Right atrium auricular region (tissue), 2 donors: ENCODE measurements at regions not wholly inside any gene's neighbourhood (a gene's known extent, or its start where the extent isn't known, plus 50 kb on each side); places are given as distances from the start of the nearest gene placed in this dataset.

Experiments
- DNase-seq: peaks from one replicate; pipeline ENCODE4 v3.0.0-alpha.2; 2019; ENCODE audit warnings: low spot score
- H3K27ac ChIP-seq, 2 donors: fragments of 200-600 bp; sonication (generic); 1 replicate in 1 of 2; 2 replicates in 1 of 2; pipeline ENCODE4 v1.5.1; 2016 to 2019
- H3K27me3 ChIP-seq, 2 donors: fragments of 200-600 bp; sonication (generic); one replicate each; pipeline versions ENCODE4 v1.5.1 to v1.6.0; 2017 to 2019
- H3K36me3 ChIP-seq: fragments of 200-600 bp; sonication (generic); one replicate; pipeline ENCODE4 v1.5.1; 2016
- H3K4me1 ChIP-seq, 2 donors: fragments of 200-600 bp; sonication (generic); one replicate each; pipeline versions ENCODE4 v1.5.1 to v1.6.0; 2017 to 2019
- H3K4me3 ChIP-seq, 2 donors: fragments of 200-600 bp; sonication (generic); 1 replicate in 1 of 2; 2 replicates in 1 of 2; pipeline ENCODE4 v1.5.1; 2017 to 2019; ENCODE audit warnings: mild to moderate bottlenecking in 1 of 2, moderate library complexity in 1 of 2
- H3K9me3 ChIP-seq, 2 donors: fragments of 200-600 bp; sonication (generic); one replicate each; pipeline ENCODE4 v1.5.1; 2019
- TF ChIP-seq, protein P1 (sequence below), 2 donors: fragments of 200-600 bp; sonication (generic); IDR thresholded peaks; one replicate each; pipeline ENCODE4 v1.5.1; 2019; ENCODE audit warnings: antibody characterized with exemption in 2 of 2

DNA sequence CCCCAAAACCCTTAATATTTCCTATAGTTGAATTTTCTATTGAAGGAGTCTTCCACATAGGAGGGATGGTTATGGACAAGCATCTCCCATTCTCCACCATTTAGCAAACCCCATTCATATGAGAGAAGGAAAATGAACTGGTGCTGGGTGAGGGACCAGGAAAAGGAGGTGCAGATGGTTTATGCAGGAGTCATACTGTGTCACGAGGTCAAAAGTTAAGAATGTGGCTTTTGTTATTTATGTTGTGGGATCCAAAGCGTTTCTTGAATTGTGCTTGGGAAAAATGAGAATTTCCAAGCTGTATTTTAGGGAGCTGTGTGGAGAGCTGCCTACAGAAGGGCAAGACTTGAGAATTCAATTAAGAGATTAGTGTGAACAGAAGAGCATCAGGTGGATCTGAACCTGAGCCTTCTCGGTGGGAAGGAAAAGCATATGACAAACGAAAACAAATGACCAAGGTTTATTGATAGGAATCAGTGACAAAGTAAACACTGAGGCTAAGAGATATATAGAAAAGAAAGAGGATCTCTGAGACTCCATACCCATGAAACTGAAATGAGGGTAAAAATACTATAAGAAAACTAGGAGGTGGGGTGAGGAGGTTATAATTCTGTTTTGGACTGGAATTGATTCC lies 473.3 kb upstream of the NR2F2 start:
- Histone ChIP-seq H3K9me3 (peaks cover 0 to 2% of the 10 kb centered on the region in 2 donors), H3K4me3 (no peak overlapping the region), H3K36me3 (no peaks in the 10 kb centered on the region), H3K4me1 (no peaks in the 10 kb centered on the region), H3K27me3 (no peaks in the 10 kb centered on the region), H3K27ac (peak overlapping the region; percentile 22 to 32)
- no peak for DNase-seq
- TF ChIP-seq, protein P1, sequence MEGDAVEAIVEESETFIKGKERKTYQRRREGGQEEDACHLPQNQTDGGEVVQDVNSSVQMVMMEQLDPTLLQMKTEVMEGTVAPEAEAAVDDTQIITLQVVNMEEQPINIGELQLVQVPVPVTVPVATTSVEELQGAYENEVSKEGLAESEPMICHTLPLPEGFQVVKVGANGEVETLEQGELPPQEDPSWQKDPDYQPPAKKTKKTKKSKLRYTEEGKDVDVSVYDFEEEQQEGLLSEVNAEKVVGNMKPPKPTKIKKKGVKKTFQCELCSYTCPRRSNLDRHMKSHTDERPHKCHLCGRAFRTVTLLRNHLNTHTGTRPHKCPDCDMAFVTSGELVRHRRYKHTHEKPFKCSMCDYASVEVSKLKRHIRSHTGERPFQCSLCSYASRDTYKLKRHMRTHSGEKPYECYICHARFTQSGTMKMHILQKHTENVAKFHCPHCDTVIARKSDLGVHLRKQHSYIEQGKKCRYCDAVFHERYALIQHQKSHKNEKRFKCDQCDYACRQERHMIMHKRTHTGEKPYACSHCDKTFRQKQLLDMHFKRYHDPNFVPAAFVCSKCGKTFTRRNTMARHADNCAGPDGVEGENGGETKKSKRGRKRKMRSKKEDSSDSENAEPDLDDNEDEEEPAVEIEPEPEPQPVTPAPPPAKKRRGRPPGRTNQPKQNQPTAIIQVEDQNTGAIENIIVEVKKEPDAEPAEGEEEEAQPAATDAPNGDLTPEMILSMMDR (IDR thresholded peaks at IDR 0.05): no peak

DNA sequence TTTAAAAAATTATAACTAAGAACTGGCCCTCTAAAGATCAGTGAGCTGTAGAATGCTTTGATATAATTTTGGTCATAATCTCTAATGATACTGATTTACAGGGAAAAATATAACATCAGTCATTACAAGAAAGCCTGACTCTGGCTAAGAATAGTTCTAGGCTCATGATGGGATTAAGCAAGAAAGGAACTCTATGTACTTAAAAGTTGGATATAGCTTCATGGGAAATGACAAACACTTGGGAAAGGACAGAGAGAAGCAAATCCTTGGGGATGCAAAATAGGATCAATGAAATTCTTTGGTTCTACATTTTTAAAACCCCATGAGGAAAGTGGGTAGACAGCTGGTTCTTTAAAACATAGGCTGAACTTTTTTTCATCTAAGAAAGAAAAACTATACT lies 472.7 kb upstream of the NR2F2 start:
- Histone ChIP-seq H3K27ac (peak overlapping the region; percentile 22 to 32), H3K9me3 (no peaks in the 10 kb centered on the region), H3K4me3 (no peak overlapping the region), H3K36me3 (no peaks in the 10 kb centered on the region), H3K4me1 (no peaks in the 10 kb centered on the region), H3K27me3 (no peaks in the 10 kb centered on the region)
- TF ChIP-seq, protein P1 (IDR thresholded peaks at IDR 0.05): no peak
- no peak for DNase-seq

DNA sequence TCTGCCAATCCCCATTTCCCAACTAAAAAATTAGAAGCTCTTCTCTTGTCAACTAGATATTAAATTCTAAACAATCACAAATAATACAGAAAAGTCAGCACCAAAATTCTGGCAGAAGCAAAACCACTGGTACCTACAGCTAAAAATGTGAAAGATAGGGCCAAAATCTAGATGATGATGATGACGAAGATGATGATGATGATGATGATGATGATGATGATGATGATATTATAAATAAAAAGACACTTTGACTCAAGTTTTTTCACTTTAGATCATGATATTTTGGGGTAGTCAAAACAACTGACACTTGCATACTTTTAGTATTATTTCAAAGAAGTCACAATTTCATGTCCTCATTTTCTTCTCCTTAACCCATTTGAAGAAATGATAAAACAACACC lies 470.1 kb upstream of the NR2F2 start:
- H3K27me3 ChIP-seq: no peaks in the 10 kb centered on the region
- no peaks in the 10 kb centered on the region for H3K9me3 ChIP-seq
- DNase-seq: no peak
- no peaks in the 10 kb centered on the region for H3K36me3 ChIP-seq
- TF ChIP-seq, protein P1 (IDR thresholded peaks at IDR 0.05): no peak
- H3K4me3 ChIP-seq: no peak overlapping the region
- H3K4me1 ChIP-seq: no peaks in the 10 kb centered on the region
- H3K27ac ChIP-seq: no peak overlapping the region

DNA sequence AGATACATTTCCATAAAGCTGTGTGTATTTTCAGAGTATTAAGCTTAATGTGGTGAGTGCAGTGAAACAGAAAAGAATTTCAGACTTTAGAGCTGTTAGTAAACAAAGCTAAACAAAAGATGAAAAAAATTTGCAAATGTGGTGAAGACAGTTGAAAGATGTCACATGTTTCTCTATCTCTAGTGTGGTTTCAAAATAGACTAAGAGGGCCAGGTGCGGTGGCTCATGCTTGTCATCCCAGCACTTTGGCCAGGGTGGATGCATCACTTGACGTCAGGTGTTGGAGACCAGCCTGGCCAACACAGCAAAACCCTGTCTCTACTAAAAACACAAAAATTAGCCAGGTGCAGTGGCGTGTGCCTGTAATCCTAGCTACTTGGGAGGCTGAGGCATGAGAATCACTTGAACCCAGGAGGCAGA lies 466.0 kb upstream of the NR2F2 start:
- H3K9me3 ChIP-seq: no peaks in the 10 kb centered on the region
- no peaks in the 10 kb centered on the region for H3K36me3 ChIP-seq
- H3K27ac ChIP-seq: no peak overlapping the region
- H3K4me1 ChIP-seq: no peaks in the 10 kb centered on the region
- no peak for DNase-seq
- no peak overlapping the region for H3K4me3 ChIP-seq
- TF ChIP-seq, protein P1 (IDR thresholded peaks at IDR 0.05): no peak
- H3K27me3 ChIP-seq: no peaks in the 10 kb centered on the region

DNA sequence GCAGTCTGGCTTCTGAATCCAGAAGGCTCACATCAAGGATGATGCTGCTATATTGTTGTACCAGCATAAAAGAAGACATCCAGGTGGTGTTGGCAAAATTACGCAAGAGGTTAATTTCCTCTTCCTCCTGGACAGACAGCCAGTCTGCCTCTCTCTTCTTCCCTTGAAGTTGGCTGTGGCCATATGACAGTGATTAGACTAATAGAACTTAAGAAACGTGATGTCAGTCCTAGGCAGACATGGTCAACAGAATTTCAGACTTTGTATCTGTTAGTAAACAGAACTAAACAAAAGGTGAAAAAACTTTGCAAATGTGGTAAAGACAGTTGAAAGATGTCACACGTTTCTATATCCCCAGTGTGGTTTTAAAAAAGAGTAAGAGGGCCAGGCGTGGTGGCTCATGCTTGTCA lies 465.2 kb upstream of the NR2F2 start:
- Histone ChIP-seq H3K27ac (no peak overlapping the region), H3K4me1 (no peaks in the 10 kb centered on the region), H3K9me3 (no peaks in the 10 kb centered on the region), H3K27me3 (no peaks in the 10 kb centered on the region), H3K36me3 (no peaks in the 10 kb centered on the region), H3K4me3 (no peak overlapping the region)
- DNase-seq: no peak
- TF ChIP-seq, protein P1 (IDR thresholded peaks at IDR 0.05): no peak
